HG03039 (cell line): ENCODE measurements at regions not wholly inside any gene's neighbourhood (a gene's known extent, or its start where the extent isn't known, plus 50 kb on each side); places are given as distances from the start of the nearest gene placed in this dataset.
"Not testable (repeated sequence)": the region's sequence is repeated elsewhere in the genome, so short reads cannot be mapped to it uniquely, and the experiment has no call there.

Experiments used
- ATAC-seq: cut with Tn5 transposase; IDR thresholded peaks from one replicate; pipeline ENCODE4 v1.9.1; 2021; ENCODE audit warnings: mild to moderate bottlenecking, moderate library complexity; ENCODE audit not compliant: unreplicated experiment

GRCh38 chr1:166384948-166385347, 218.1 kb upstream of the FAM78B start:
- ATAC-seq: no peak

- ATAC-seq: no peak
Measured at GRCh38 chr1:166390366-166391033, 223.7 kb upstream of the FAM78B start.

- no peak for ATAC-seq
Measured at GRCh38 chr1:166391279-166392066, 224.7 kb upstream of the FAM78B start.

- no peak for ATAC-seq
Measured at GRCh38 chr1:166395729-166396128, 228.9 kb upstream of the FAM78B start.

- ATAC-seq: not testable (repeated sequence)
Measured at GRCh38 chr1:166409253-166410082, 242.7 kb upstream of the FAM78B start.

GRCh38 chr1:166410083-166410385, 243.2 kb upstream of the FAM78B start:
- no peak for ATAC-seq

- not testable (repeated sequence) for ATAC-seq
Measured at GRCh38 chr1:166416831-166417230, 250.0 kb upstream of the FAM78B start.

GRCh38 chr1:166418344-166418933, 251.6 kb upstream of the FAM78B start:
- no peak for ATAC-seq

- not testable (repeated sequence) for ATAC-seq
Measured at GRCh38 chr1:166422586-166422985, 255.8 kb upstream of the FAM78B start.

- no peak for ATAC-seq
Measured at GRCh38 chr1:166432655-166433054, 265.9 kb upstream of the FAM78B start.

GRCh38 chr1:166433404-166434304, 266.9 kb upstream of the FAM78B start:
- ATAC-seq: peak; percentile 53

- no peak for ATAC-seq
Measured at GRCh38 chr1:166457700-166458099, 290.9 kb upstream of the FAM78B start.

GRCh38 chr1:166464333-166464732, 297.5 kb upstream of the FAM78B start:
- ATAC-seq: no peak

GRCh38 chr1:166470014-166470413, 303.2 kb upstream of the FAM78B start:
- ATAC-seq: no peak

- no peak for ATAC-seq
Measured at GRCh38 chr1:166470441-166470840, 303.6 kb upstream of the FAM78B start.

GRCh38 chr1:166471359-166471758, 304.6 kb upstream of the FAM78B start:
- no peak for ATAC-seq

- no peak for ATAC-seq
Measured at GRCh38 chr1:166479052-166479631, 312.3 kb upstream of the FAM78B start.

GRCh38 chr1:166484471-166484870, 317.7 kb upstream of the FAM78B start:
- no peak for ATAC-seq

- ATAC-seq: no peak
Measured at GRCh38 chr1:166484871-166485270, 318.1 kb upstream of the FAM78B start.

GRCh38 chr1:166485620-166486019, 318.8 kb upstream of the FAM78B start:
- no peak for ATAC-seq
